Mesodermal cell (in vitro differentiated cells): ENCODE measurements at regions not wholly inside any gene's neighbourhood (a gene's known extent, or its start where the extent isn't known, plus 50 kb on each side); places are given as distances from the start of the nearest gene placed in this dataset.

Experiments used
- H3K27ac ChIP-seq: 2 replicates; pipeline ENCODE4 v1.7.0; 2013; ENCODE audit warnings: mild to moderate bottlenecking, low read depth, low read length, moderate library complexity; ENCODE audit not compliant: severe bottlenecking
- H3K36me3 ChIP-seq: 2 replicates; pipeline ENCODE4 v1.7.1; 2013; ENCODE audit warnings: mild to moderate bottlenecking, low read length, moderate library complexity; ENCODE audit not compliant: control insufficient read depth, insufficient read depth
- H3K4me1 ChIP-seq: one replicate; pipeline ENCODE4 v1.7.1; 2013; ENCODE audit warnings: mild to moderate bottlenecking, low read length; ENCODE audit not compliant: insufficient read depth, control insufficient read depth, poor library complexity, severe bottlenecking
- H3K4me3 ChIP-seq: 2 replicates; pipeline ENCODE4 v1.7.0; 2013; ENCODE audit warnings: low read length, control low read depth, mild to moderate bottlenecking; ENCODE audit not compliant: insufficient read depth, poor library complexity, severe bottlenecking; ENCODE audit errors: extremely low read depth
- H3K9me3 ChIP-seq: 2 replicates; pipeline ENCODE4 v1.7.1; 2013; ENCODE audit warnings: mild to moderate bottlenecking, low read length, moderate library complexity; ENCODE audit not compliant: control insufficient read depth
- WGBS, 2 experiments: methylation state at CpG; one replicate each; pipeline ENCODE4 v1.1.5; 2013; ENCODE audit warnings: missing lambda C conversion rate in 2 of 2; ENCODE audit not compliant: insufficient coverage in 2 of 2; 5-methylcytosine and 5-hydroxymethylcytosine counted together

GRCh38 chr21:28714777-28715464 lies 277.8 kb downstream of the LTN1 start:
- H3K4me1 ChIP-seq = no peaks in the 10 kb centered on the region
- no CpG with 5 or more reads among the region's 1 CpG for WGBS, 2 experiments
- H3K9me3 ChIP-seq = no peaks in the 10 kb centered on the region
- no peak overlapping the region for H3K27ac ChIP-seq
- H3K36me3 ChIP-seq = no peaks in the 10 kb centered on the region
- H3K4me3 ChIP-seq = no peak overlapping the region

DNA sequence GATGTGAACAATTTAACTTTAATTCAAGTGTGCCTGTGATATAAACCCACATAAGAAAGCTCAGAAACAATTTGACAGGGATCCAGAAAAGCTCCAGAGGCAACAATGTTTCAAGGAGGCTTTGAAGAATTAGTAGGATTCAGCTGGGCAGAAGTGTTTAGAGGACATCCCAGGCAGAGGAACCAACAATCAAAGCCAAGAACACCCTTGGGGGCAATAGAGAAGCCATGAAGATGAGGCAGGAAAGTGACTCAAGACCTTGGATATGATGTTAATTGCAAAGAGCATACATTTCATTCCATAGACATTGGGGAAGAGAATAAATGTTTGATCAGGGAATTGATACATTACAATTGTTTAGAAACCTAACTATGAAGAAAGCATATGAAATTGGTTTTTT lies 280.3 kb downstream of the LTN1 start:
- Histone ChIP-seq H3K27ac (no peak overlapping the region), H3K9me3 (no peaks in the 10 kb centered on the region), H3K4me3 (no peak overlapping the region), H3K36me3 (no peaks in the 10 kb centered on the region), H3K4me1 (no peaks in the 10 kb centered on the region)

GRCh38 chr21:28705616-28706015 lies 287.1 kb downstream of the LTN1 start:
- 95% methylated on average over 2 to 4 of the region's 4 CpGs for WGBS, 2 experiments
- H3K4me1 ChIP-seq = no peaks in the 10 kb centered on the region
- no peak overlapping the region for H3K27ac ChIP-seq
- no peaks in the 10 kb centered on the region for H3K36me3 ChIP-seq
- H3K9me3 ChIP-seq = no peaks in the 10 kb centered on the region
- H3K4me3 ChIP-seq = no peak overlapping the region

- Histone ChIP-seq H3K4me1 (no peaks in the 10 kb centered on the region), H3K4me3 (no peak overlapping the region), H3K36me3 (no peaks in the 10 kb centered on the region), H3K27ac (no peak overlapping the region), H3K9me3 (no peaks in the 10 kb centered on the region)
- WGBS, 2 experiments = 88 to 95% methylated on average over 3 to 5 of the region's 5 CpGs
Observed at GRCh38 chr21:28704746-28705145, 287.9 kb downstream of the LTN1 start.

- Histone ChIP-seq H3K27ac (no peak overlapping the region), H3K36me3 (no peaks in the 10 kb centered on the region), H3K4me3 (no peak overlapping the region), H3K9me3 (no peaks in the 10 kb centered on the region), H3K4me1 (no peaks in the 10 kb centered on the region)
- WGBS, 2 experiments = no CpG with 5 or more reads among the region's 2 CpGs
Observed at GRCh38 chr21:28703861-28704260, 288.8 kb downstream of the LTN1 start.

DNA sequence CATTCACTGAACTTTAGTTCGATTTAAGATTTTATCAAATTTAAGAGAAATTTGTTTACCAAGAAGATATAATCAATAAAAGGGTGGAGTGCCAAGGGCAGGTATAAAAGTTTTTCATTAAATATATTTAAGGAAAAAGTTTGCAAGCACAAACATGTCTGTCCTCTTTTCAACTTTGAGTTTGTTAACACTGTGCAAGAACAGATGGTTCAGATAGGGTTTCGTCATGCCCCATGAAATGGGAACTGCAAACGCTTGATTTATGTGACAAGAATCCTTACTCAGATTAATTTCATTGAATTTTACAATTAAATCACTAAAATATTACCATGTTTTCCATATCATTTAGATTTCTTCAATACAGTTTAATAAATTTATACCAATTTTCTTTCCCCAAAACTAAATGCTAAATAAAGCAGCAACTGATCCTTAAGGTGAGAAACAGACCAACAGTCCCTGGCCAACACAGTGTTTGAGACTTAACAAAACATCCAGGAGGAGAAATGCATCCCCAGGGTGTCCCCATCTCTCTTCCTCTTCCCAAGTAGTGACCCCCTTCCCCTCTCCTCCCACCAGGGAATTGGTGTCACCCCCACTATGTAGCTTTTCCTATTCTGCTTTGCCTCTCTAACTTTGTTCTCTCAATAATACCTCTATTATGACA lies 292.9 kb downstream of the LTN1 start:
- no peak overlapping the region for H3K4me3 ChIP-seq
- H3K4me1 ChIP-seq = no peaks in the 10 kb centered on the region
- no CpG with 5 or more reads among the region's 3 CpGs for WGBS, 2 experiments
- H3K27ac ChIP-seq = no peak overlapping the region
- no peaks in the 10 kb centered on the region for H3K9me3 ChIP-seq
- H3K36me3 ChIP-seq = no peaks in the 10 kb centered on the region

DNA sequence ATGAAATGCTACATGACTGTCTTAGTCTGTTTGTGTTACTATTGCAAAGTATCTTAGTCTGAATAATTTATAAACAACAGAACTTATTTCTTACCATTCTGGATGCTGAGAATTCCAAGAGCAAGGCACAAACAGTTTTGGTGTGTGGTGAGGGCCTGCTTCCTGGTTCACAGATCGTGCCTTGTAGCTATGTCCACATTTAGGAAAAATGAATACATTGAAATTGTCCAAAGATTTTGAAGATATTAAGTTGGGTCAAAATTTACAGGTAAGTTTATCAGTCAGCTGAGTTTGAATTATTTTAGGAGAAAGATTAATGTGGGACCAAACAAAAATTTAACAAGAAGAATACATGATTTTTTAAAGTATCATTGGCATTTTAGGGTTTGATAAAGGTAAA lies 293.5 kb downstream of the LTN1 start:
- 88 to 100% methylated on average over 1 of the region's 1 CpG for WGBS, 2 experiments
- no peaks in the 10 kb centered on the region for H3K9me3 ChIP-seq
- H3K4me1 ChIP-seq = no peaks in the 10 kb centered on the region
- H3K36me3 ChIP-seq = no peaks in the 10 kb centered on the region
- H3K4me3 ChIP-seq = no peak overlapping the region
- H3K27ac ChIP-seq = no peak overlapping the region

GRCh38 chr21:28696844-28697410 lies 295.8 kb downstream of the LTN1 start:
- WGBS, 2 experiments = 100% methylated on average over 1 to 2 of the region's 2 CpGs
- Histone ChIP-seq H3K9me3 (no peaks in the 10 kb centered on the region), H3K27ac (no peak overlapping the region), H3K36me3 (no peaks in the 10 kb centered on the region), H3K4me3 (no peak overlapping the region), H3K4me1 (no peaks in the 10 kb centered on the region)

DNA sequence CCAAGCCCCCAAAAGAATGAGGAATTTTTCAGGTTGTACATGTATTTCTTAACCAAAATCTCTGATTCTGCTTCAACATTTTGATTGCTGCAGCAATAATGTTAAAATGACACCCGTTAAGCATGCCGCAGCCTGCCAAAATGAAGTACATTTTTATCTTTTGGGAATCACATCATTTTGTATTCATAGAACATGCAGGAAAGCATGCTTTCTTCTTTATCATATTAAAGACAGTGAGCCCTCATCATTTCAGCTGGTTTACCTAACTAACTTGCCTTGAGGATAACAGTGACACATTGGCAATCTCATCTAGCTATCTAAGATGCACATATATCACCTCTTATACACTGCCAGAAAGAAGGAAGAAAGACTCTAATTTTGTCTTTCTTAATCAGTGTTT lies 299.2 kb downstream of the LTN1 start:
- Histone ChIP-seq H3K27ac (no peak overlapping the region), H3K4me1 (no peaks in the 10 kb centered on the region), H3K4me3 (no peak overlapping the region), H3K9me3 (no peaks in the 10 kb centered on the region), H3K36me3 (no peaks in the 10 kb centered on the region)
- 90 to 100% methylated on average over 2 of the region's 2 CpGs for WGBS, 2 experiments

GRCh38 chr21:28690196-28690595 lies 302.5 kb downstream of the LTN1 start:
- no peaks in the 10 kb centered on the region for H3K9me3 ChIP-seq
- H3K36me3 ChIP-seq = no peaks in the 10 kb centered on the region
- H3K27ac ChIP-seq = no peak overlapping the region
- WGBS, 2 experiments = no CpG with 5 or more reads among the region's 1 CpG
- H3K4me3 ChIP-seq = no peak overlapping the region
- no peaks in the 10 kb centered on the region for H3K4me1 ChIP-seq

- no peaks in the 10 kb centered on the region for H3K4me1 ChIP-seq
- no CpG with 5 or more reads among the region's 1 CpG for WGBS, 2 experiments
- no peak overlapping the region for H3K4me3 ChIP-seq
- H3K9me3 ChIP-seq = no peaks in the 10 kb centered on the region
- H3K27ac ChIP-seq = no peak overlapping the region
- H3K36me3 ChIP-seq = no peaks in the 10 kb centered on the region
Observed at GRCh38 chr21:28688381-28688780, 304.3 kb downstream of the LTN1 start.
